ENCODE measurements at regions not wholly inside any gene's neighbourhood (a gene's known extent, or its start where the extent isn't known, plus 50 kb on each side); places are given as distances from the start of the nearest gene placed in this dataset.

GRCh38 chr11:92416971-92417725 lies 192.5 kb downstream of the FAT3 start:
- H3K79me2 ChIP-seq (ENCODE audit: insufficient read depth, low read length): no peaks in the 10 kb centered on the region
- TF ChIP-seq EZH2phosphoT487 (conservative IDR thresholded peaks at IDR 0.05; ENCODE audit: low read length): no peak
- no peak for TF ChIP-seq CTCF (IDR thresholded peaks at IDR 0.05; ENCODE audit: insufficient read depth, low read length, poor library complexity, severe bottlenecking)

GRCh38 chr11:92423115-92424034 lies 198.8 kb downstream of the FAT3 start:
- Histone ChIP-seq H3K4me2 (ENCODE audit: low read depth, low read length, poor library complexity, severe bottlenecking) (no peak overlapping the region), H3K9me2 (replicated peaks; ENCODE audit: insufficient read depth, low read length) (no peaks in the 10 kb centered on the region), H3K27me3 (ENCODE audit: low read length) (no peaks in the 10 kb centered on the region), H3K79me2 (ENCODE audit: insufficient read depth, low read length) (no peaks in the 10 kb centered on the region), H3F3A (ENCODE audit: insufficient read depth) (no peaks in the 10 kb centered on the region), H3K4me3 (ENCODE audit: insufficient read depth, low read length, poor library complexity, severe bottlenecking) (no peak overlapping the region), H4K20me1 (ENCODE audit: low read depth, low read length) (no peaks in the 10 kb centered on the region), H3K27ac (ENCODE audit: low read depth, low read length) (no peak overlapping the region), H3K9me3 (ENCODE audit: insufficient read depth, low read length) (no peaks in the 10 kb centered on the region), H3K9ac (ENCODE audit: low read length) (no peak overlapping the region), H3K36me3 (ENCODE audit: low read length) (no peaks in the 10 kb centered on the region), H2AFZ (ENCODE audit: low read depth, low read length, severe bottlenecking) (no peak overlapping the region)
- no peak for TF ChIP-seq EZH2phosphoT487 (conservative IDR thresholded peaks at IDR 0.05; ENCODE audit: low read length)
- TF ChIP-seq CTCF (IDR thresholded peaks at IDR 0.05; ENCODE audit: insufficient read depth, low read length, poor library complexity, severe bottlenecking): no peak

More at GRCh38 chr11:92416971-92417725, 192.5 kb downstream of the FAT3 start:
- Histone ChIP-seq H3K9me2 (replicated peaks; ENCODE audit: insufficient read depth, low read length) (no peaks in the 10 kb centered on the region), H3K36me3 (ENCODE audit: low read length) (no peaks in the 10 kb centered on the region), H3F3A (ENCODE audit: insufficient read depth) (no peaks in the 10 kb centered on the region), H3K9me3 (ENCODE audit: insufficient read depth, low read length) (no peaks in the 10 kb centered on the region), H2AFZ (ENCODE audit: low read depth, low read length, severe bottlenecking) (no peak overlapping the region), H3K4me3 (ENCODE audit: insufficient read depth, low read length, poor library complexity, severe bottlenecking) (no peak overlapping the region), H3K27ac (ENCODE audit: low read depth, low read length) (no peak overlapping the region), H3K4me2 (ENCODE audit: low read depth, low read length, poor library complexity, severe bottlenecking) (no peak overlapping the region), H3K9ac (ENCODE audit: low read length) (no peak overlapping the region), H4K20me1 (ENCODE audit: low read depth, low read length) (no peaks in the 10 kb centered on the region), H3K27me3 (ENCODE audit: low read length) (no peaks in the 10 kb centered on the region)

- Histone ChIP-seq H2AFZ (ENCODE audit: low read depth, low read length, severe bottlenecking) (no peak overlapping the region), H3K79me2 (ENCODE audit: insufficient read depth, low read length) (no peaks in the 10 kb centered on the region), H3K9me2 (replicated peaks; ENCODE audit: insufficient read depth, low read length) (no peaks in the 10 kb centered on the region), H3F3A (ENCODE audit: insufficient read depth) (no peaks in the 10 kb centered on the region), H3K9ac (ENCODE audit: low read length) (no peak overlapping the region), H3K9me3 (ENCODE audit: insufficient read depth, low read length) (no peaks in the 10 kb centered on the region), H3K27me3 (ENCODE audit: low read length) (no peaks in the 10 kb centered on the region), H3K27ac (ENCODE audit: low read depth, low read length) (no peak overlapping the region), H3K4me2 (ENCODE audit: low read depth, low read length, poor library complexity, severe bottlenecking) (no peak overlapping the region), H3K36me3 (ENCODE audit: low read length) (no peaks in the 10 kb centered on the region), H3K4me3 (ENCODE audit: insufficient read depth, low read length, poor library complexity, severe bottlenecking) (no peak overlapping the region), H4K20me1 (ENCODE audit: low read depth, low read length) (no peaks in the 10 kb centered on the region)
- TF ChIP-seq EZH2phosphoT487 (conservative IDR thresholded peaks at IDR 0.05; ENCODE audit: low read length) (no peak), CTCF (IDR thresholded peaks at IDR 0.05; ENCODE audit: insufficient read depth, low read length, poor library complexity, severe bottlenecking) (no peak)
Observed at GRCh38 chr11:92424281-92424680, 199.7 kb downstream of the FAT3 start.

All from SU-DHL-6 (cell line).